Large intestine (tissue), 3 donors: ENCODE measurements at regions not wholly inside any gene's neighbourhood (a gene's known extent, or its start where the extent isn't known, plus 50 kb on each side); places are given as distances from the start of the nearest gene placed in this dataset.
A peak's percentile ranks its signal among the peaks of the same experiment; 100 is the strongest.
"Not testable (repeated sequence)": the region's sequence is repeated elsewhere in the genome, so short reads cannot be mapped to it uniquely, and the experiment has no call there.

ENCODE experiments used
- DNase-seq, 2 donors: peaks; one replicate each; pipeline versions ENCODE4 v3.0.0 to v3.0.0-alpha.2; 2013
- H3K27ac ChIP-seq: one replicate; pipeline ENCODE4 v1.5.1; 2013; ENCODE audit warnings: low read length
- H3K27me3 ChIP-seq: 2 replicates; pipeline ENCODE4 v1.6.1; 2013; ENCODE audit warnings: low read length; ENCODE audit not compliant: control insufficient read depth, insufficient read depth
- H3K36me3 ChIP-seq: 2 replicates; pipeline ENCODE4 v1.6.1; 2013; ENCODE audit warnings: low read length; ENCODE audit not compliant: control insufficient read depth, insufficient read depth
- H3K4me1 ChIP-seq: one replicate; pipeline ENCODE4 v1.6.1; 2013; ENCODE audit warnings: low read length; ENCODE audit not compliant: control insufficient read depth, insufficient read depth
- H3K4me3 ChIP-seq: one replicate; pipeline ENCODE4 v1.5.1; 2013; ENCODE audit warnings: low read length
- H3K9me3 ChIP-seq: one replicate; pipeline ENCODE4 v1.6.1; 2013; ENCODE audit warnings: mild to moderate bottlenecking, low read depth, low read length, moderate library complexity; ENCODE audit not compliant: control insufficient read depth
- WGBS: methylation state at CpG from one replicate; pipeline ENCODE4 v1.1.5; 2013; ENCODE audit warnings: low lambda C conversion rate; ENCODE audit not compliant: insufficient coverage; 5-methylcytosine and 5-hydroxymethylcytosine counted together

DNA sequence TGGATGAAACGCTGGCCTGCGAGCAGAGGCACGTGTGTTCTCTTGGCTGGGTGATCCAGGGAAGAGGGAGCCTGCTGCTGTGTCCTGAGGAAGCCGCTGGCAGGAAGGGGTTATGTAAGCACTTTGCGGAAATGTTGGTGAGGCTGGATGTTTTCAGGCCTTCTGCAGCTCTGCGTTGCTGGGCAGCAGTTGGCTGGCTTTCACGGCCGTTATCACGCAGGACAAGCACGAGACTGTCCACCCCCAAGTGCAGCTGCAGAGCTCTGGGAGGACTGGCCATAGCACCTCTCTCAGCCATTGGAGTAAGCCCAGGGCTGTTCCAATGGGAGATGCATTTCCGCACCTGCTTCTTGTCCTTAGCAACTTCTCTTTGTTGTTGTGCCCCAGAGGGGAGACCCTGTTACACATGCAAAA, 146.9 kb upstream of the SOX21 start:
- Histone ChIP-seq H3K9me3 (no peaks in the 10 kb centered on the region), H3K27me3 (peaks cover 19% of the 10 kb centered on the region), H3K36me3 (no peaks in the 10 kb centered on the region), H3K4me3 (no peak overlapping the region), H3K27ac (no peak overlapping the region), H3K4me1 (no peaks in the 10 kb centered on the region)
- peak; percentile 22 to 26 for DNase-seq
- no CpG with 5 or more reads among the region's 11 CpGs for WGBS

DNA sequence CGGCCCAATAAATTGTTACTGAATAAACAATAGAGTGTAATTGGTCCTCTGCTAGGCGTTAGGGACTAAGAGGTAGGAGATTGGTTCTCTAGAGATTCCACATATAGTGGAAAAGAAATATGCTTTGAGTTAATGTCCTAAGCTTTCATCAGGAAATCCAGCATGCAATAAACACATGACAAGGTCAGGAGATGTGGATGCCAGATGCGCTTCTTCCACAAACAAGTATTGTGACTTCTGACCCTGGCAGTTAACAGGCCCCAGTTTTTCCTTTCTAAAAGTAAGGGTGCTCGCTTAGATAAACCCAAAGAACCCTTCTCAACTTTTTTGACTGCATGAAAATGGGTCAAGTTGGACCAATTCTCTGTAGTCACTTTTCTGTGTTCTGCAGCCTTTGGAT, 146.5 kb upstream of the SOX21 start:
- WGBS, result 60% methylated on average over 1 of the region's 4 CpGs
- Histone ChIP-seq H3K4me1 (no peaks in the 10 kb centered on the region), H3K27ac (no peak overlapping the region), H3K9me3 (no peaks in the 10 kb centered on the region), H3K36me3 (no peaks in the 10 kb centered on the region), H3K27me3 (peaks cover 18% of the 10 kb centered on the region), H3K4me3 (no peak overlapping the region)
- DNase-seq, result no peak

DNA sequence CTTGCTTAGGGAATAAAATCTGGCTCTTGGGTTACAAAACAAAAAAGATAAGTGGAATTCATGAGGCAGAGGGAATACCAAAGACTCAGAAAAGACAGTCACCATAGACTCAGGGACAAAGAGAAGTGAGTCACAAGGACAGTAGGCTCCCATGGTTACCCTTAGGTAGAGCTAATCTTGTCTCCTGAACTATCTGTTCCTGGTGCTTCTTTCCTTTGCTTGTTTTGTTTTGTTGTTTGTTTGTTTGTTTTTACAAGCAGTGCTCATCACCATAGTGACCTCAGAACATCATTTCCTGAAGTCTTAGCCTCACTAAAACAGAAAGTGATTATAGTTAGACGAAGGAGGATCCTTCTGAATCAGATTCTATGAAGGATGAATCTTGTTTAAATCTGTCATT, 142.3 kb upstream of the SOX21 start:
- H3K9me3 ChIP-seq, result no peaks in the 10 kb centered on the region
- peaks cover 2% of the 10 kb centered on the region for H3K27me3 ChIP-seq
- no peak overlapping the region for H3K27ac ChIP-seq
- no peaks in the 10 kb centered on the region for H3K4me1 ChIP-seq
- no peak for DNase-seq
- 57% methylated on average over 1 of the region's 1 CpG for WGBS
- no peak overlapping the region for H3K4me3 ChIP-seq
- H3K36me3 ChIP-seq, result no peaks in the 10 kb centered on the region

DNA sequence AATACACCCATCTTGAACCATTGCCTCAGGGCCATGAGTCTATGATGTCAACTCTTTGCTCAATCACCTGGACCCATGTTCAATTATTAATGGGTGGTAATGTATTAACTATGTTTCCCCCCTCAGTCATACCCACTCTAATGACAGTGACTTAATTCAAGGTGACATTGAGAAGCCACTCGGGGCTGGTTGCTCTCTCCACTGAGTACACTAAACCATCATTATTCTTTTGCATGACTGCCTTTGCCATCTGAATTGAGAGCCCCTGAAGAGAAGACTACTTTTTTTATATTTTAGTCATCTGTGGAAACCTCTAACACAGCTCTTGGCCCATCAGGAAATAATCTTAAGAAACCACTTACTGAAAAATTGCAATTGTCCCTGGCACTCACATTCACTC, 139.2 kb upstream of the SOX21 start:
- H3K9me3 ChIP-seq, result no peaks in the 10 kb centered on the region
- no peak overlapping the region for H3K4me3 ChIP-seq
- no peak for DNase-seq
- H3K27me3 ChIP-seq, result peaks cover 2% of the 10 kb centered on the region
- no peaks in the 10 kb centered on the region for H3K4me1 ChIP-seq
- no CpG with 5 or more reads among the region's 1 CpG for WGBS
- no peaks in the 10 kb centered on the region for H3K36me3 ChIP-seq
- no peak overlapping the region for H3K27ac ChIP-seq

DNA sequence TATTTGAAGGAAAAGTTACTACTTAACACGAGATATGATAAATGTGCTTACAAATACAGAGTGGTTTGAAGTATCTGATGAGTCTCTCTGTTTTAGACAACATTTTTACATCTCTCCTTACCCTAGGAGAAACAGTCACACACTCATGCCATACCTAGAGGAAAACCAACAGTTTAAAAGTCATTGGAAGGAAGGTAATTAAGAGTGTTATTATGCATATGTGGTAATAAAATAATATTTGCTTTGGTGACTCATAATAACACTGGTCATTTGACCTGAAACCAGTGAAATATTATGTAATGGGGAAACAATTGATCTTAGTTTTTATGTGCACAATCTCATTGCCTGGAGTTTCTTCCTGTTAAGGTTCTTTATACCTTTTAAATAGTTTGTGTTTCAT, 136.9 kb upstream of the SOX21 start:
- no peak overlapping the region for H3K4me3 ChIP-seq
- H3K36me3 ChIP-seq, result no peaks in the 10 kb centered on the region
- DNase-seq, result no peak
- no peaks in the 10 kb centered on the region for H3K4me1 ChIP-seq
- no peaks in the 10 kb centered on the region for H3K9me3 ChIP-seq
- H3K27me3 ChIP-seq, result no peaks in the 10 kb centered on the region
- WGBS, result 60% methylated on average over 1 of the region's 1 CpG
- H3K27ac ChIP-seq, result no peak overlapping the region

DNA sequence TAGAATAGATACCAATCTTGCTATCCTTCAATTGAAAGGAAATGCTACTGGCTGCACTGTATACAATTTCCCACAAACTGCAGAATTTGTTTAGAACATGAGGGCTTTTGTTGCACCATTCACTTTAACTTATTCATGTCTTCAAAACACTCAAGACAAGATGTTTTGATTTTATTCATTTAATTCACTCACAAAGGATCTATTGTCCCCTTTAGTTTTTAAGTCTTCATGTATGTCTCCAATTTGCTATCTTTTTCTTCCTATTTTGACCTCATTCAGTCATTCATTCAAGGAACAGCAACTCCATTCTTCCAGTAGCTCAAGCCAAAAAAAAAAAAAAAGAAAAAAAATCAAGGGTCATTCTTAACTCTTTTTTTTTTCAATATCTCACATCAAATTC, 130.6 kb upstream of the SOX21 start:
- no peak for DNase-seq
- Histone ChIP-seq H3K27me3 (no peaks in the 10 kb centered on the region), H3K36me3 (no peaks in the 10 kb centered on the region), H3K4me3 (no peak overlapping the region), H3K4me1 (no peaks in the 10 kb centered on the region), H3K9me3 (no peaks in the 10 kb centered on the region), H3K27ac (no peak overlapping the region)

DNA sequence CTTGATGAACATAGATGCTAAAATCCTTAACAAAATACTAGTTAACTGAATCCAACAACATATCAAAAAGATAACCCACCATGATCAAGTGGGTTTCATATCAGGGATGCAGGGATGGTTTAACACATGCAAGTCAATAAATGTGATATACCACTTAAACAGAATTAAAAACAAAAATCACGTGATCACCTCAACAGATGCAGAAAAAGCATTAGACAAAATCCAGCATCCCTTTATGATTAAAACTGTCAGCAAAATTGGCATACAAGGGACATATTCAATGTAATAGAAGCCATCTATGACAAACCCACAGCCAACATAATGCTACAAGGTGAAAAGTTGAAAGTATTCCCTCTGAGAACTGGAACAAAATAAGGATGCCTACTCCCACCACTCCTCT, 124.7 kb upstream of the SOX21 start:
- DNase-seq, H3K4me3 ChIP-seq: not testable (repeated sequence)
- WGBS, result 80% methylated on average over 1 of the region's 1 CpG

DNA sequence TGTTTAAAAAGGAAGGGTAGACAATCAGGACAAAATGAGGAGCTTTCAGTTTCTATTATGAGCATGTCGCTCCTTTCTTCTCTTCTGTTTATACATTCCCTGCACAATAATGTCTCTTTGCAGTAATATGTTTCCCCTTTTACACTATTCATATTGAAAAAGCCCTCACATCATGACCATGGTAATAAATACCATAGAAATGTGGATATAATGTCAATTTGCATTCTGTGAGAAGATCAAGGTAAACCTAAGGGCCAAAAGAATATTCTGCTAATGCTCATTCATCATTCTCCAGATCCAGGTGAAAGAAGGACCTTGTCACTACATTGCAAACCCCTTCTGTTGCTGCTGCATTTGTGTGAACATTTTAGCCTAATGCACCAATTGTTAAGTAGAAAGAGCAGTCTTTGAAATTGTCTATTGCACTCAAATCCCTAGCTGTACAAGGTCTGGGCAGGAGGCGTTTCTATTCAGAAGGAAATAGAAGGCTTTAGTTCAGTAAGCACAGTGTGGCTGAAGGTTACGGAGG, 117.6 kb upstream of the SOX21 start:
- 92% methylated on average over 2 of the region's 3 CpGs for WGBS
- Histone ChIP-seq H3K27me3 (no peaks in the 10 kb centered on the region), H3K36me3 (no peaks in the 10 kb centered on the region), H3K4me1 (no peaks in the 10 kb centered on the region), H3K9me3 (no peaks in the 10 kb centered on the region), H3K4me3 (no peak overlapping the region), H3K27ac (no peak overlapping the region)
- no peak for DNase-seq

More for the DNA sequence above, 124.7 kb upstream of the SOX21 start:
- not testable (repeated sequence) for H3K27me3 ChIP-seq, H3K36me3 ChIP-seq, H3K9me3 ChIP-seq, H3K27ac ChIP-seq, H3K4me1 ChIP-seq

DNA sequence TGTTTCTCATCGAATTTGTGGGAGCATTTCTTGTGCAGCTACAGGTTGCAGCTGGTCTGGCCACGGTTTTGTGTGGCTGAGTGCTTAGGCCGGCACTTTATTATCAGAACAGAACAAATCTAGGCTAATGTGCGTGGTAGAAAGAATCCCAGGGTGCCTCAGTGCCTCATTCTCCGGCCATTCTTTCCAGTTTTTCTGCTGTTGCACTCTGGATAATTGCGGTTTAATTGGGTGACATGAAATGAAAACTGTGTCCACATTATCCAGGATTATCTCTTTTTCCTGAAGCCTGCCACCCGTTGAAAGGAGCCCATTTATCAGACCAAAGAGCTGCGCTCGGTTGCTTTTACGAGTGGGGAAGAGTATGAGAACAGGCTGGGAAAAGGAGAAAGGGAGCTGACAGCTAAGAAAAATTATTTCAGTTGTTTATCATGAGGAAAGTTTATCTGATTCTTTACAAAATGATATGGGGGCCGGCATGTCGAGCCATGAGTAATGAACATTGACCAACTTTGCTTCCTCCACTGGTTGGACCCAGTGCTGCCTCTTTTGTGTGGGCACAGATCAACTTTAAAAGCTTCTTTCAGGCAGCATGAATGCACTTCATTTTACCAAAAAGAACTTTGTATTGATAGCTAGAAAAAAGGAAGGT, 117.0 kb upstream of the SOX21 start:
- 88% methylated on average over 5 of the region's 12 CpGs for WGBS
- Histone ChIP-seq H3K4me1 (no peaks in the 10 kb centered on the region), H3K9me3 (no peaks in the 10 kb centered on the region), H3K27me3 (no peaks in the 10 kb centered on the region), H3K27ac (no peak overlapping the region), H3K36me3 (no peaks in the 10 kb centered on the region), H3K4me3 (no peak overlapping the region)
- DNase-seq, result no peak

DNA sequence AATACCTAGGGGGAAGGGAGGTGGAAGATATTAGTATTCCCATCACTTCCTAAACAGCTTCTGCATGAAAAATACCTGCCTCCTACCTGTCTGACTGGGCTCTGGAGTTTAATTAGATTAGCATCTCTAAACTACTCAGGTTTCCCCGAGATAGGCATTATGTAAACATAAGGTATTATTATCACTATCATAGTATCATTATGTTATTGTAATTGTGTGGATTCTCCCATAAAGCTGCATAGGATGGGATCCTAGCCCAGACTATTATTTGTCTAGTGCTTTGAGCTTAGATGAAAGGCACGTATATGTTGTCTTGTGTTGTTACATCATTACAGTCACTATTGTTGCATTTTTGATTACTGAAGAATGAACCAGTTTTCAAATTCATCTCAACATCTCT, 115.2 kb upstream of the SOX21 start:
- Histone ChIP-seq H3K4me1 (no peaks in the 10 kb centered on the region), H3K4me3 (no peak overlapping the region), H3K9me3 (no peaks in the 10 kb centered on the region), H3K27me3 (no peaks in the 10 kb centered on the region), H3K36me3 (no peaks in the 10 kb centered on the region), H3K27ac (no peak overlapping the region)
- no peak for DNase-seq
- no CpG with 5 or more reads among the region's 2 CpGs for WGBS

DNA sequence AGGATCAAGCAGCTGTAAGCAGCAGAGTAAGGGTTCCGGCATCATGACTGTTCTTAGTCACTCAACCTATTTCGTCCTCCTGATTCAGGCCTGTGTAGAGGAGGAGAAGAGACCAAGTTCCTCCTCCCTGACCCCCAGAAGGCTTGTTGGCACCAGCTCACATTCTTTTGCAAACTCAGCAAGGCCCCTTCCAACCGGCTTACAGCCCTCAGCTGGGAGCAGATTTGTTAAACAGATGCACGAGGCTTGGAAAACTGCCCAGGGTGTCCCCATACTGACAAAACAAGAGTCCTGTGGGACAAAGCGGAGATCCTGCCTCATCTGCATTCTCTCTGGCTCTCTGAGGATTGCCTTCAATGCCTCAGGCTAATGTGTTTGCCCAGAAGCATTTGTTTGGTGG, 113.2 kb upstream of the SOX21 start:
- DNase-seq, result peak; percentile 37 to 54
- Histone ChIP-seq H3K9me3 (no peaks in the 10 kb centered on the region), H3K4me3 (no peak overlapping the region), H3K27me3 (peaks cover 3% of the 10 kb centered on the region), H3K27ac (no peak overlapping the region), H3K4me1 (no peaks in the 10 kb centered on the region), H3K36me3 (no peaks in the 10 kb centered on the region)
- no CpG with 5 or more reads among the region's 5 CpGs for WGBS
